ENCODE measurements at regions not wholly inside any gene's neighbourhood (a gene's known extent, or its start where the extent isn't known, plus 50 kb on each side); places are given as distances from the start of the nearest gene placed in this dataset.

GRCh38 chr16:86948046-86948445 lies 369.1 kb downstream of the C16orf95 start:
- no peak for TF ChIP-seq POLR2A (IDR thresholded peaks at IDR 0.05; ENCODE audit: low read depth, low read length)
- no peak for TF ChIP-seq TAF1 (IDR thresholded peaks at IDR 0.05; ENCODE audit: borderline replicate concordance, low read depth, low read length)
- TF ChIP-seq POLR2AphosphoS5 (IDR thresholded peaks at IDR 0.05; ENCODE audit: low read depth, low read length), result no peak

All from GM12892 (cell line).